ENCODE measurements at regions not wholly inside any gene's neighbourhood (a gene's known extent, or its start where the extent isn't known, plus 50 kb on each side); places are given as distances from the start of the nearest gene placed in this dataset.
"Not testable (repeated sequence)": the region's sequence is repeated elsewhere in the genome, so short reads cannot be mapped to it uniquely, and the experiment has no call there.

- not testable (repeated sequence) for TF ChIP-seq POLR2AphosphoS5 (IDR thresholded peaks at IDR 0.05; ENCODE audit: low read length); RCOR1 (conservative IDR thresholded peaks at IDR 0.05; ENCODE audit: low read depth, low read length); POLR2A (IDR thresholded peaks at IDR 0.05; ENCODE audit: low read depth, low read length); BCL11A (IDR thresholded peaks at IDR 0.05; ENCODE audit: low read depth, low read length); EED (IDR thresholded peaks at IDR 0.05; ENCODE audit: low read depth); SMC3 (IDR thresholded peaks at IDR 0.05; ENCODE audit: borderline replicate concordance, low read length); RB1 (IDR thresholded peaks at IDR 0.05; ENCODE audit: borderline replicate concordance)
- TF ChIP-seq, protein P1, sequence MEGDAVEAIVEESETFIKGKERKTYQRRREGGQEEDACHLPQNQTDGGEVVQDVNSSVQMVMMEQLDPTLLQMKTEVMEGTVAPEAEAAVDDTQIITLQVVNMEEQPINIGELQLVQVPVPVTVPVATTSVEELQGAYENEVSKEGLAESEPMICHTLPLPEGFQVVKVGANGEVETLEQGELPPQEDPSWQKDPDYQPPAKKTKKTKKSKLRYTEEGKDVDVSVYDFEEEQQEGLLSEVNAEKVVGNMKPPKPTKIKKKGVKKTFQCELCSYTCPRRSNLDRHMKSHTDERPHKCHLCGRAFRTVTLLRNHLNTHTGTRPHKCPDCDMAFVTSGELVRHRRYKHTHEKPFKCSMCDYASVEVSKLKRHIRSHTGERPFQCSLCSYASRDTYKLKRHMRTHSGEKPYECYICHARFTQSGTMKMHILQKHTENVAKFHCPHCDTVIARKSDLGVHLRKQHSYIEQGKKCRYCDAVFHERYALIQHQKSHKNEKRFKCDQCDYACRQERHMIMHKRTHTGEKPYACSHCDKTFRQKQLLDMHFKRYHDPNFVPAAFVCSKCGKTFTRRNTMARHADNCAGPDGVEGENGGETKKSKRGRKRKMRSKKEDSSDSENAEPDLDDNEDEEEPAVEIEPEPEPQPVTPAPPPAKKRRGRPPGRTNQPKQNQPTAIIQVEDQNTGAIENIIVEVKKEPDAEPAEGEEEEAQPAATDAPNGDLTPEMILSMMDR (IDR thresholded peaks at IDR 0.05 in 2 of 3, conservative IDR thresholded peaks at IDR 0.05 in 1 of 3; ENCODE audit: control insufficient read depth in 2 of 3, extremely low read depth in 1 of 3, insufficient read depth in 1 of 3, low read depth in 3 of 3, low read length in 3 of 3) = not testable (repeated sequence)
- TF ChIP-seq, protein P2, sequence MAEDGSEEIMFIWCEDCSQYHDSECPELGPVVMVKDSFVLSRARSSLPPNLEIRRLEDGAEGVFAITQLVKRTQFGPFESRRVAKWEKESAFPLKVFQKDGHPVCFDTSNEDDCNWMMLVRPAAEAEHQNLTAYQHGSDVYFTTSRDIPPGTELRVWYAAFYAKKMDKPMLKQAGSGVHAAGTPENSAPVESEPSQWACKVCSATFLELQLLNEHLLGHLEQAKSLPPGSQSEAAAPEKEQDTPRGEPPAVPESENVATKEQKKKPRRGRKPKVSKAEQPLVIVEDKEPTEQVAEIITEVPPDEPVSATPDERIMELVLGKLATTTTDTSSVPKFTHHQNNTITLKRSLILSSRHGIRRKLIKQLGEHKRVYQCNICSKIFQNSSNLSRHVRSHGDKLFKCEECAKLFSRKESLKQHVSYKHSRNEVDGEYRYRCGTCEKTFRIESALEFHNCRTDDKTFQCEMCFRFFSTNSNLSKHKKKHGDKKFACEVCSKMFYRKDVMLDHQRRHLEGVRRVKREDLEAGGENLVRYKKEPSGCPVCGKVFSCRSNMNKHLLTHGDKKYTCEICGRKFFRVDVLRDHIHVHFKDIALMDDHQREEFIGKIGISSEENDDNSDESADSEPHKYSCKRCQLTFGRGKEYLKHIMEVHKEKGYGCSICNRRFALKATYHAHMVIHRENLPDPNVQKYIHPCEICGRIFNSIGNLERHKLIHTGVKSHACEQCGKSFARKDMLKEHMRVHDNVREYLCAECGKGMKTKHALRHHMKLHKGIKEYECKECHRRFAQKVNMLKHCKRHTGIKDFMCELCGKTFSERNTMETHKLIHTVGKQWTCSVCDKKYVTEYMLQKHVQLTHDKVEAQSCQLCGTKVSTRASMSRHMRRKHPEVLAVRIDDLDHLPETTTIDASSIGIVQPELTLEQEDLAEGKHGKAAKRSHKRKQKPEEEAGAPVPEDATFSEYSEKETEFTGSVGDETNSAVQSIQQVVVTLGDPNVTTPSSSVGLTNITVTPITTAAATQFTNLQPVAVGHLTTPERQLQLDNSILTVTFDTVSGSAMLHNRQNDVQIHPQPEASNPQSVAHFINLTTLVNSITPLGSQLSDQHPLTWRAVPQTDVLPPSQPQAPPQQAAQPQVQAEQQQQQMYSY (CRISPR knock-in tag; IDR thresholded peaks at IDR 0.05) = not testable (repeated sequence)
These were observed 703.8 kb downstream of the TLE1 start for GRCh38 chr9:80985595-80985994.

Data from GM12878 (cell line).